PC-9 (cell line): ENCODE measurements at regions not wholly inside any gene's neighbourhood (a gene's known extent, or its start where the extent isn't known, plus 50 kb on each side); places are given as distances from the start of the nearest gene placed in this dataset.

Experiments used
- EZH2 ChIP-seq: fragments of 200-600 bp; sonication (generic); IDR thresholded peaks from 2 replicates; pipeline ENCODE4 v1.8.0; 2017; ENCODE audit warnings: antibody characterized with exemption, low read depth
- TF ChIP-seq, protein P1 (sequence below): fragments of 200-600 bp; sonication (generic); conservative IDR thresholded peaks from 2 replicates; pipeline ENCODE4 v1.6.1; 2017; ENCODE audit warnings: mixed run types, antibody characterized with exemption, mild to moderate bottlenecking, moderate library complexity

DNA sequence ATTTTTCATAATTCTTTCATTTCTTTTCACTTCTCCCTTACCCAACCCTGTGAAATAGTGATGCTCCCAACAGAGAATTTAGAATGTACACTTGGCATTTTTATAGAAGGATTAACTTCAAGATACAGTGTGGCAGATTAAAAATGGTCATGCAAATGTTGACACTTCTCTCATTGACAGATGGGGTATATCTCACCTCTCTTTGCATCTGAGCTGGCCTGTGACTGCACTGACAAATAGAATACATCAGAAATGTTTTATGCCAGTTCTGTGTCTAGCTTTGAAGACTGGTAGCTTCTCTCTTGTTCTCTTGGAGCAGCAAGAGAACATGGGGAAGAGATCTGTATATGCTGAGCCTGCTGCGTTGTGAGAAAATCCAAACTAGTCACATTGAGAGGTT is 949.6 kb downstream of the CDH11 start:
- TF ChIP-seq, protein P1, sequence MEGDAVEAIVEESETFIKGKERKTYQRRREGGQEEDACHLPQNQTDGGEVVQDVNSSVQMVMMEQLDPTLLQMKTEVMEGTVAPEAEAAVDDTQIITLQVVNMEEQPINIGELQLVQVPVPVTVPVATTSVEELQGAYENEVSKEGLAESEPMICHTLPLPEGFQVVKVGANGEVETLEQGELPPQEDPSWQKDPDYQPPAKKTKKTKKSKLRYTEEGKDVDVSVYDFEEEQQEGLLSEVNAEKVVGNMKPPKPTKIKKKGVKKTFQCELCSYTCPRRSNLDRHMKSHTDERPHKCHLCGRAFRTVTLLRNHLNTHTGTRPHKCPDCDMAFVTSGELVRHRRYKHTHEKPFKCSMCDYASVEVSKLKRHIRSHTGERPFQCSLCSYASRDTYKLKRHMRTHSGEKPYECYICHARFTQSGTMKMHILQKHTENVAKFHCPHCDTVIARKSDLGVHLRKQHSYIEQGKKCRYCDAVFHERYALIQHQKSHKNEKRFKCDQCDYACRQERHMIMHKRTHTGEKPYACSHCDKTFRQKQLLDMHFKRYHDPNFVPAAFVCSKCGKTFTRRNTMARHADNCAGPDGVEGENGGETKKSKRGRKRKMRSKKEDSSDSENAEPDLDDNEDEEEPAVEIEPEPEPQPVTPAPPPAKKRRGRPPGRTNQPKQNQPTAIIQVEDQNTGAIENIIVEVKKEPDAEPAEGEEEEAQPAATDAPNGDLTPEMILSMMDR, result no peak
- no peak for TF ChIP-seq EZH2
